Activated naive CD8-positive, alpha-beta T cell treated with anti-CD3 and anti-CD28 coated beads, Interleukin-2, amount 50 U/mL, for 24 hours (primary cell): ENCODE measurements at regions not wholly inside any gene's neighbourhood (a gene's known extent, or its start where the extent isn't known, plus 50 kb on each side); places are given as distances from the start of the nearest gene placed in this dataset.

Experiments
- ATAC-seq: fragments of 150-1000 bp; cut with Tn5 transposase; one replicate; pipeline ENCODE4 v1.10.0; 2021
- DNase-seq: peaks from one replicate; pipeline ENCODE4 v3.0.0; 2021
- H3K27ac Mint-ChIP-seq: one replicate; pipeline ENCODE4 v1.8.0; 2021; ENCODE audit warnings: mild to moderate bottlenecking, mixed read lengths
- H3K27me3 Mint-ChIP-seq: one replicate; pipeline ENCODE4 v1.8.0; 2021; ENCODE audit warnings: mixed read lengths
- H3K36me3 Mint-ChIP-seq: one replicate; pipeline ENCODE4 v1.8.0; 2021; ENCODE audit warnings: low read depth, mixed read lengths
- H3K4me1 Mint-ChIP-seq: one replicate; pipeline ENCODE4 v1.8.0; 2021; ENCODE audit warnings: mixed read lengths
- H3K4me3 Mint-ChIP-seq: one replicate; pipeline ENCODE4 v1.8.0; 2021; ENCODE audit warnings: mild to moderate bottlenecking, moderate library complexity, mixed read lengths
- H3K9me3 Mint-ChIP-seq: one replicate; pipeline ENCODE4 v1.8.0; 2021; ENCODE audit warnings: mixed read lengths

- DNase-seq (no peak), ATAC-seq (no peak)
- Mint-ChIP-seq H3K9me3 (no peaks in the 10 kb centered on the region), H3K27ac (no peak overlapping the region), H3K27me3 (peaks cover 1% of the 10 kb centered on the region), H3K4me3 (no peak overlapping the region), H3K4me1 (no peaks in the 10 kb centered on the region), H3K36me3 (no peaks in the 10 kb centered on the region)
Measured at GRCh38 chr6:74073429-74073828, 377.4 kb downstream of the CD109 start.

DNA sequence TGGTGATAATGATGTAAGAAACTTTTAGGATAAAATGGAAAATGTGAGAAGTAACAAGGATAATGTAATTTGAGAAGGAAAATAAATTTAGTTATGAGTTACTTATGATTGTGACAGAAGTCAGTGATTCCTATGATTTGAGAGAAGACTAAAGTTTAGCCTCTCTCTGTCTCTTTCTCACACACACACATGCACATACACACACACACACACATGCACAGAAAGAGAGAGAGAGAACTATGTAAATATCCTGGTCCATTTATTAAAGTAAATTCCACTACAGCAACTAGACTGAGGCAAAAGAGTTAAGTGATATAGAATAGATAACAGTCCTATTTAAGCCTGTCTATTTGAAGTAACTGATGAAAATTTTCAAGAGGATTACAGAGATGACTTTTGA is 375.2 kb downstream of the CD109 start:
- Mint-ChIP-seq H3K27ac (no peak overlapping the region), H3K4me3 (no peak overlapping the region), H3K4me1 (no peaks in the 10 kb centered on the region), H3K36me3 (no peaks in the 10 kb centered on the region), H3K27me3 (peaks cover 1% of the 10 kb centered on the region), H3K9me3 (no peaks in the 10 kb centered on the region)
- no peak for DNase-seq
- no peak for ATAC-seq

DNA sequence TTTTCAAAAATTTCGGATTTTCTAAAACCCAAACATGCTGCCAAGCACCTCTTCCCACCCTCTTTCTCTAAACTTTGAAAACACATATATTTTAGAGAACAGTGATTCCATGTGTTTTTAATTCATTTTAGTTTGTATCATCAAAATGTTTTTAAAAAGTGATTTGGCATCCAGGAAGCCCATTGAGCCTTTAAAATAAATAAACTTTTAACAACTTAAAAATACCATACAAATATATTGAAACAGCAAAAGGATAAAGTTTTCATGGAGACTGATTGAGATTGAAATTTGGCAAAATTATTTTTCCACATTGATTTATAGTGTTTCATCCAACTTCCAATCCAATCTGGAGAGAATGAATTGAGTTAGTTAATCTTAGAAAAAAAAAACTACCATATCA is 374.7 kb downstream of the CD109 start:
- H3K36me3 Mint-ChIP-seq, result no peaks in the 10 kb centered on the region
- no peaks in the 10 kb centered on the region for H3K4me1 Mint-ChIP-seq
- DNase-seq (no peak), ATAC-seq (no peak)
- H3K9me3 Mint-ChIP-seq, result no peaks in the 10 kb centered on the region
- no peak overlapping the region for H3K4me3 Mint-ChIP-seq
- H3K27me3 Mint-ChIP-seq, result peaks cover 1% of the 10 kb centered on the region
- H3K27ac Mint-ChIP-seq, result no peak overlapping the region

- Mint-ChIP-seq H3K27ac (no peak overlapping the region), H3K36me3 (no peaks in the 10 kb centered on the region), H3K27me3 (peaks cover 1% of the 10 kb centered on the region), H3K9me3 (no peaks in the 10 kb centered on the region), H3K4me3 (no peak overlapping the region), H3K4me1 (no peaks in the 10 kb centered on the region)
- no peak for DNase-seq
- ATAC-seq, result no peak
Measured at GRCh38 chr6:74070091-74070490, 374.1 kb downstream of the CD109 start.

DNA sequence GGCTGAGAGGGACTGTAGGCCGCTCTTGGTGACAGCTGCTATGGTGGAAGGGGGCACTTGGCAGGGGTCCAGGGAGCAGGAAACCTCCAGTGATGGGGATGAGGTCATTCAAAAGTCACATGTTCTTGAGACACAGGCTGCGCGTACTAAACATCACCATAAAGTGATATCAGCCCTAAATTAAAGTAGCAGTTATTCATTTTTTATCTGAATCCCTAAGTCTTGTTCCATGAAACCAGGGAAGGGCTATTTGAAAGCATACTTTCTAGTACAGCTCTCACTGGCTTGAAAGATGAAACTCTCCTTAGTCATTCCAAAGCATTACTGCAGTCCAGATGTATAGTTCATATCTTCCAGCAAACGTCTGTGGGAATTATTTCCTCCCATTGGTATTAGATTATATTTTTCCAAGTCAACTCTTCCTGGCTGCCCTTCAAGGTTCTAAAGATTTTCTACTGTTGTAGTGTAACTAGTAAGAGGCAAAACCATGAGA is 373.1 kb downstream of the CD109 start:
- DNase-seq (no peak), ATAC-seq (no peak)
- peaks cover 1% of the 10 kb centered on the region for H3K27me3 Mint-ChIP-seq
- H3K4me1 Mint-ChIP-seq, result no peaks in the 10 kb centered on the region
- H3K36me3 Mint-ChIP-seq, result no peaks in the 10 kb centered on the region
- H3K27ac Mint-ChIP-seq, result no peak overlapping the region
- no peak overlapping the region for H3K4me3 Mint-ChIP-seq
- no peaks in the 10 kb centered on the region for H3K9me3 Mint-ChIP-seq

- H3K27ac Mint-ChIP-seq, result no peak overlapping the region
- ATAC-seq, result no peak
- DNase-seq, result no peak
- H3K4me3 Mint-ChIP-seq, result no peak overlapping the region
- no peaks in the 10 kb centered on the region for H3K4me1 Mint-ChIP-seq
- H3K9me3 Mint-ChIP-seq, result no peaks in the 10 kb centered on the region
- H3K27me3 Mint-ChIP-seq, result peaks cover 1% of the 10 kb centered on the region
- no peaks in the 10 kb centered on the region for H3K36me3 Mint-ChIP-seq
Measured at GRCh38 chr6:74066168-74066871, 370.3 kb downstream of the CD109 start.

DNA sequence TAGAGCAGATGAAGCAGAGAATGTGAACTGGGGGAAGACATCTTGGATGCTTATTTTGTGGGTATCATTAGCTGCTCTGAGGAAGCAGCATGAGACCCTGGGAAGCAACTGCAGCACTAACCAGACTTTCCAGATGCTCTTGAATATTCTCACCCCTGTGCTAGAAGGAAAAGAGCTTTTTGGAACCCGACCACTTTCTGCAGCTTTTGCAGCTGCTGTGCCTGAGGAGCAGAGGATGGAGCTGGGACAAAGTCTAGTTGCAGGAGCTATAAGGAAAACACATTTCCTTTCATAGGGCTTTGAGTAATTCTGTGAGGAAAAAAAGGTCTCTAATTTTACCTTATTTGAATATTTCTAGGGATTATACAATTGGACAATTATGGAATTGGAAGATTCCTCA is 369.7 kb downstream of the CD109 start:
- DNase-seq, result no peak
- peaks cover 1% of the 10 kb centered on the region for H3K27me3 Mint-ChIP-seq
- no peaks in the 10 kb centered on the region for H3K4me1 Mint-ChIP-seq
- H3K27ac Mint-ChIP-seq, result no peak overlapping the region
- H3K4me3 Mint-ChIP-seq, result no peak overlapping the region
- no peaks in the 10 kb centered on the region for H3K36me3 Mint-ChIP-seq
- no peak for ATAC-seq
- no peaks in the 10 kb centered on the region for H3K9me3 Mint-ChIP-seq

DNA sequence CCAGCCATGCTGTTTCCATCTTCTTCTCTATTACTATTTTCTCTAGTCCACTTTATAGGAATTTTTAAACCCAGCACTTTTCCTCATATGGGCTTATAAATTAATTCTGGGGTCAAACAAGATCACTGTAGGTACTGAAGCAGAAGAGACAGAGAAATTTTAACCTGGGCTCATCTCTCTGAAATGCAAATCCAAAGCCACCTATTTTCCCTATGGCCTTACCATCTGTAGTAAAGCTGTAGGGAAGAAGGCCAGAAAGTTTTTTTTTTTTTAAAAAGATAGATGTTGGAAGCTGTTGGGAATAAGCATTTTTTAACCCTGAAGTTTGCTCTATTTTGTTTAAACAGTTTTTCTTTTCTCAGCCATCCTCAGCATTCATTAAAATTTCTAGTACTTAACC is 367.4 kb downstream of the CD109 start:
- Mint-ChIP-seq H3K27ac (no peak overlapping the region), H3K4me3 (no peak overlapping the region)

DNA sequence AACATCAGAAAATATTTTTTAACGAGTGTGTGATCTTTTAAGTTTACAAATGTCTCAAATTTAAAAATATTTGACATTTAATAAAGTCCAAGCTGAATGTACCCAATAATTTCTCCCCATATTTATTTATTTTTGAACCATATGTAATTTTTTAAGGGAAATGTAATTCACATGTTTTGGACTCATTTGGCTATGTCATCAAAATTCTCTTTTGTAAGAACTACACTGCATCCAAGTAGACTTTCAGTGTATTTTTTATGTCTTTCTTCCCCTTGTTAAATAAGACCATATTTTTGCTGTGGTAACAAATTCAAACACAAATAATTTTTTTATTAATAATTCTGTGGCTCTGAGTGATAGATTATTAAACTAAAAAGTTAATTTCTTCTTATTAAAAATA is 365.2 kb downstream of the CD109 start:
- Mint-ChIP-seq H3K27ac (no peak overlapping the region), H3K4me3 (no peak overlapping the region), H3K36me3 (no peaks in the 10 kb centered on the region), H3K27me3 (no peaks in the 10 kb centered on the region), H3K4me1 (no peaks in the 10 kb centered on the region), H3K9me3 (peaks cover 4% of the 10 kb centered on the region)
- no peak for ATAC-seq
- no peak for DNase-seq

More for the DNA sequence above, 367.4 kb downstream of the CD109 start:
- Mint-ChIP-seq H3K9me3 (peaks cover 3% of the 10 kb centered on the region), H3K36me3 (no peaks in the 10 kb centered on the region), H3K4me1 (no peaks in the 10 kb centered on the region), H3K27me3 (no peaks in the 10 kb centered on the region)
- no peak for DNase-seq
- ATAC-seq, result no peak

DNA sequence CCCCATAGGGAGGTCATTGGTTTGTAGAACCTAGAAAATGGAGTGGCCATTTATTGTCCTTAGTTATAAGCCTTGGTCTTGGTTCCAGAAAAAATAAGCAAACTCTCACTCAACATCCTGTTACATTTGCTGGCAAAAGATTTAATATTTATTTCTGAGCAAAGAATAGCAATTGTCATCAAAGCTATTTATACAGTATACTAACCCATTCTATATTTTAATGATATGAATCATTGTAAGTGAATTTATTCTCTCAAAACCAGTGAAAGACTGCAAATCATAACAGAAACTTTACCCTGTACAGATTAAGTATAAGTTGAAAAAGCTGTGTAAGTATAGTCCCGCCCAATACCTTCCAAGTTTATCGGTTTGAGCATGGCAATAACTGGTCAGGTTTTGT is 364.4 kb downstream of the CD109 start:
- peaks cover 4% of the 10 kb centered on the region for H3K9me3 Mint-ChIP-seq
- DNase-seq, result no peak
- no peak for ATAC-seq
- H3K4me3 Mint-ChIP-seq, result no peak overlapping the region
- H3K4me1 Mint-ChIP-seq, result no peaks in the 10 kb centered on the region
- no peaks in the 10 kb centered on the region for H3K36me3 Mint-ChIP-seq
- H3K27me3 Mint-ChIP-seq, result no peaks in the 10 kb centered on the region
- H3K27ac Mint-ChIP-seq, result no peak overlapping the region

- H3K4me3 Mint-ChIP-seq, result no peak overlapping the region
- H3K9me3 Mint-ChIP-seq, result peaks cover 4% of the 10 kb centered on the region
- DNase-seq (no peak), ATAC-seq (no peak)
- H3K27me3 Mint-ChIP-seq, result no peaks in the 10 kb centered on the region
- H3K4me1 Mint-ChIP-seq, result no peaks in the 10 kb centered on the region
- no peaks in the 10 kb centered on the region for H3K36me3 Mint-ChIP-seq
- H3K27ac Mint-ChIP-seq, result no peak overlapping the region
Measured at GRCh38 chr6:74058606-74059005, 362.6 kb downstream of the CD109 start.

DNA sequence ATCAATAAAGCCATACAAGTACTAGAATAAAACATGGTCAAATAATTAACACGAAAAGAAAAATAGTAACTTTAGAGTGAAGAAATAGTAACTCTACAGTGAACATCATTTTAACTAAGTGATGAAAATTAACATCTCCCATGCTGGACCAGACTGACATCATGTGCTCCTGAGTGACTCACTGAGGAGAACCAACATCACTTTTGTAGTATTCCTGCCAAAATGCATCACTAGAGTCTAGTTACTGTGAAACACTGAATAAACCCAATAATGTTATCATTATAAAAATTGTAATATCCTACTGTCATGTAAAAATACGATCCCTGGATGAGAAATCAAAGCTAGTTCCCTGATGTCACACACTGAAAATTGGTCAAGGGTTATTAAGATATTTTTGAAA is 361.3 kb downstream of the CD109 start:
- no peaks in the 10 kb centered on the region for H3K4me1 Mint-ChIP-seq
- no peak overlapping the region for H3K4me3 Mint-ChIP-seq
- H3K27ac Mint-ChIP-seq, result no peak overlapping the region
- no peaks in the 10 kb centered on the region for H3K36me3 Mint-ChIP-seq
- DNase-seq (no peak), ATAC-seq (no peak)
- H3K27me3 Mint-ChIP-seq, result no peaks in the 10 kb centered on the region
- peaks cover 4% of the 10 kb centered on the region for H3K9me3 Mint-ChIP-seq

DNA sequence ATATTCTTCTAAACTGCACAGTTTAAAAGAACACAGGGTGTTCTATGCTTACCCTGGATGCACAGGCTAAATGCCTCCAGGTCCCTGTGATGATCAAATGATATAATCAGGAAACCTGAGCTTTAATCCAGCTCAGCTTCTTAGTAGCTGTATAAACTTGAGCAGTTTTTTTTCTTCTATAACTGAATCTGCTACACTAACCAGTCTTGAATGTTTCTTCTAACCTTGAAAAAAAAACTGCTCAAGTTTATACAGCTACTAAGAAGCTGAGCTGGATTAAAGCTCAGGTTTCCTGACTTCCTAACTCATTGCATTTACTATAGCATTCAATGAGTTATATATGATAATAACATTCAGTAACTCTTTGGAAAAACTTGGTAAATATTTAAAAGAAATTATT is 358.2 kb downstream of the CD109 start:
- H3K9me3 Mint-ChIP-seq, result peaks cover 4% of the 10 kb centered on the region
- H3K4me3 Mint-ChIP-seq, result no peak overlapping the region
- no peak overlapping the region for H3K27ac Mint-ChIP-seq
- no peaks in the 10 kb centered on the region for H3K27me3 Mint-ChIP-seq
- DNase-seq (no peak), ATAC-seq (no peak)
- H3K36me3 Mint-ChIP-seq, result no peaks in the 10 kb centered on the region
- H3K4me1 Mint-ChIP-seq, result no peaks in the 10 kb centered on the region

DNA sequence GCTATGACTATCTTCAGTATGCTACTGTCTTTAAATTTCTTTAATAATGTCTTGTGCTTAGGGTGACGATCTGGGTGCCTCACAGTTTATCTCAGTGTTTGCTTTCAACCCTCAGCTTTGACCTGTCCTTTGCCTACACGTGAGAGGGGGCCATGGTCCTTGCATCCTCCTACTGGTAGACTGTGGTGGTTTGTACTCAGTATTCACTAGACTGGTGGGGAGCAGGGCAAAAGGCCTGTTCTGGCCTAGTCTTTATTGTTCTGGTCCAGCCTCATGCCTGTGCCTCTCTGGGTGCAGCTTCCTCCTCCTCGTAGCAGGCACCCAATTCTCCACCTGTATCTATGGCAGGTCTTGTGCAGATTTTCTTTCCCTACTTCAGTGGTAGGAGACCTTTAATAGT is 354.9 kb downstream of the CD109 start:
- H3K9me3 Mint-ChIP-seq, result no peaks in the 10 kb centered on the region
- no peak overlapping the region for H3K4me3 Mint-ChIP-seq
- H3K36me3 Mint-ChIP-seq, result no peaks in the 10 kb centered on the region
- H3K27me3 Mint-ChIP-seq, result no peaks in the 10 kb centered on the region
- no peak overlapping the region for H3K27ac Mint-ChIP-seq
- H3K4me1 Mint-ChIP-seq, result no peaks in the 10 kb centered on the region
- no peak for DNase-seq
- no peak for ATAC-seq

- no peak for DNase-seq
- H3K27me3 Mint-ChIP-seq, result no peaks in the 10 kb centered on the region
- no peaks in the 10 kb centered on the region for H3K4me1 Mint-ChIP-seq
- ATAC-seq, result no peak
- no peaks in the 10 kb centered on the region for H3K9me3 Mint-ChIP-seq
- no peak overlapping the region for H3K4me3 Mint-ChIP-seq
- no peak overlapping the region for H3K27ac Mint-ChIP-seq
- H3K36me3 Mint-ChIP-seq, result no peaks in the 10 kb centered on the region
Measured at GRCh38 chr6:74048387-74048786, 352.4 kb downstream of the CD109 start.
